ENCODE measurements at regions not wholly inside any gene's neighbourhood (a gene's known extent, or its start where the extent isn't known, plus 50 kb on each side); places are given as distances from the start of the nearest gene placed in this dataset.

DNA sequence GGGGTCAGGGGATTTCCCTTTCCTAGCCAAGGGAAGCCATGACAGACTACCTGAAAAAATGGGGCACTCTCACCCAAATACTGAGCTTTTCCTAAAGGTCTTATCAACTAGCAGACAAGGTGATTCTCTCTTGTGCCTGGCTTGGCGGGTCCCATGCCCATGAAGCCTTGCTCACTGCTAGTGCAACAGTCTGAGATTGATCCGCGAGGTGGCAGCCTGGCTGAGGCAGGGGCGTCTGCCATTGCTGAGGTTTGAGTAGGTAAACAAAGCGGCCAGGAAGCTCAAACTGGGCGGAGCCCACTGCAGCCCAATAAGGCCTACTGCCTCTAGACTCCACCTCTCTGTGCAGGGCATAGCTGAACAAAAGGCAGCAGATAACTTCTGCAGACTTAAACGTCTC, 152.6 kb upstream of the PMFBP1 start:
- H3K27ac Mint-ChIP-seq = no peak overlapping the region
- no peaks in the 10 kb centered on the region for H3K4me1 Mint-ChIP-seq (ENCODE audit: low read depth)
- no peak overlapping the region for H3K4me3 Mint-ChIP-seq
- no peaks in the 10 kb centered on the region for H3K27me3 Mint-ChIP-seq (ENCODE audit: low read depth)
- H3K36me3 Mint-ChIP-seq (ENCODE audit: insufficient read depth in 2 of 2) = peaks cover 2 to 11% of the 10 kb centered on the region in 2 donors
- H3K9me3 Mint-ChIP-seq = peaks cover 12 to 14% of the 10 kb centered on the region in 2 donors
- no peak for DNase-seq
- ATAC-seq (replicated peaks in 1 of 2) = no peak

DNA sequence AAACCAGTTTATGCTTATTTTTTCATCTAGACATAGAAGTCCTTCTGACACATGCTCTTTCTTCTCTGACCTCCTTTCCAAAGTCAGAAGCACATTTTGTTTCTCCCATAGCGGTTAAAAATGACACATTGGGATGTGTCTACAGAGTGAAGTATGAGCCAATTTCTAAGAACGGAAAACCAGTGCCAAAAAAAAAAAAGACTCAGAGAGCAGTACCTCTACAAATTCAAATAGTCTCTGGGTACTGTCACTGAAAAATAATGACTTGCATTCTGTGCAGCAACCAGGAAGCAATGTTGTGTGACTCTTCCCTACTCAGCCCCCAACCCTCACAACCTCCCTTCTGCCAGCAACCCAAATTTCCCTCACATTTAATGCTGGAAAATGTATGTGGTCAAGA, 145.5 kb upstream of the PMFBP1 start:
- ATAC-seq (replicated peaks in 1 of 2) = no peak
- no peak overlapping the region for H3K27ac Mint-ChIP-seq
- no peak for DNase-seq
- no peaks in the 10 kb centered on the region for H3K4me1 Mint-ChIP-seq (ENCODE audit: low read depth)
- H3K27me3 Mint-ChIP-seq (ENCODE audit: low read depth) = no peaks in the 10 kb centered on the region
- H3K4me3 Mint-ChIP-seq = no peak overlapping the region
- peaks cover 2 to 14% of the 10 kb centered on the region in 2 donors for H3K36me3 Mint-ChIP-seq (ENCODE audit: insufficient read depth in 2 of 2)
- peaks cover 6 to 8% of the 10 kb centered on the region in 2 donors for H3K9me3 Mint-ChIP-seq

DNA sequence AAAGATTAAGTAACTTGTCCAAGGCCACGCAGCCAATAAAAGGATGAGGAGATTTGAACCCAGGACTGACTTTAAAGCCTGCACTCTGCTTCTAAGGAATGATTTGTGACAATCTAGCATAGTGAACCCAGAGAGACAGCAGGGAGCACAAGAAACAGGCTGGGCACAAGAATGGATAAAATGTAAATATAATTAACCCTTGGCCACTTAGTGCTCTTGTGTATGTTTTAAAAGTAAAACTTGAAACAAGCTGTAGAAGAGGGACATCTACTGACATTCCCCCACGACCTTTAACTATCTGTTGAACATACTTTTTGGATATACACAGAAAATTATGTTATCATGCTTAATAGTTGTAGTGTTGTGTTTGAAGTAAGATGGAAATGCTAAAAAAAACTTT, 141.9 kb upstream of the PMFBP1 start:
- DNase-seq = no peak
- ATAC-seq (replicated peaks in 1 of 2) = no peak
- Mint-ChIP-seq H3K27me3 (ENCODE audit: low read depth) (no peaks in the 10 kb centered on the region), H3K4me3 (no peak overlapping the region), H3K4me1 (ENCODE audit: low read depth) (no peaks in the 10 kb centered on the region), H3K9me3 (peaks cover 2 to 5% of the 10 kb centered on the region in 2 donors), H3K27ac (no peak overlapping the region), H3K36me3 (ENCODE audit: insufficient read depth in 2 of 2) (peaks cover 2% of the 10 kb centered on the region in 2 donors)

DNA sequence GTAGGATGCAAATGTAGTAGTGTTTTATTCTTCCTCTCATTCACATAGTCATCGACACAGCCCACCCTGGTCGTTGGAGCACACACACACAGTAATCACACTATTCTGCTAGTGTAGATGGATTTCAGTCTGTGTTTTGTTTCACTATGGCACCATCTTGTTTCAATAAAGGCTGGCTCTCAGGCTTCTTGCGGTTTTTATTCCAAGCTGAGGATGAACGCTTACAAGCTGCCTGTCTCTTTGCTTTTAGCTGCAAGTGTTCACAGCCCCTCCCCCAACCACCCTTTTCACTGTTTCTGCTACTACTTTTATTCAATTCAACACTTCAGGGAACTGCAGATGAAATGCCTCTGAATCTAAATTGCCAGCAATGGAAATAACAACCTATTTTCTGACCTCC, 140.9 kb upstream of the PMFBP1 start:
- H3K9me3 Mint-ChIP-seq = peaks cover 2 to 4% of the 10 kb centered on the region in 2 donors
- DNase-seq (no peak), ATAC-seq (replicated peaks in 1 of 2) (no peak)
- H3K27ac Mint-ChIP-seq = no peak overlapping the region
- no peaks in the 10 kb centered on the region for H3K27me3 Mint-ChIP-seq (ENCODE audit: low read depth)
- no peaks in the 10 kb centered on the region for H3K36me3 Mint-ChIP-seq (ENCODE audit: insufficient read depth in 2 of 2)
- H3K4me1 Mint-ChIP-seq (ENCODE audit: low read depth) = no peaks in the 10 kb centered on the region
- H3K4me3 Mint-ChIP-seq = no peak overlapping the region

DNA sequence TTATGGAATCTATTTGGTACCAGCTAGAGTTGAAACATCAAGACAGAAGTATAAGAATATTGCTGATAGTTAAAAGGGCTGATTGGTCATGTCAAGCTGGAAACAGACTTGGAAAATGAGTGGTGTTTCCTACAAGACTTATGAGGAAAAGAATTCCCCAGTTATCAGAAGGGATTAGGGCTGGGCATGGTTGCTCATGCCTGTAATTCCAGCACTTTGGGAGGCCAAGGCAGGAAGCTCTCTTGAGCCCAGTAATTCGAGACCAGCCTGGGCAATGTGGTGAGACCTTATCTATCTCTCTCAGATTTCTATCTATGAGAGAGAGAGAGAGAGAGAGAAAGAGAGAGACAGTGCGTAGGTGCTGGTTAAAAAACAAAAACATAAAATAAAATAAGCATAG, 139.5 kb upstream of the PMFBP1 start:
- DNase-seq = no peak
- no peaks in the 10 kb centered on the region for H3K4me1 Mint-ChIP-seq (ENCODE audit: low read depth)
- no peaks in the 10 kb centered on the region for H3K27me3 Mint-ChIP-seq (ENCODE audit: low read depth)
- no peaks in the 10 kb centered on the region for H3K36me3 Mint-ChIP-seq (ENCODE audit: insufficient read depth in 2 of 2)
- no peak for ATAC-seq (replicated peaks in 1 of 2)
- H3K4me3 Mint-ChIP-seq = no peak overlapping the region
- H3K27ac Mint-ChIP-seq = no peak overlapping the region
- peaks cover 2 to 4% of the 10 kb centered on the region in 2 donors for H3K9me3 Mint-ChIP-seq

DNA sequence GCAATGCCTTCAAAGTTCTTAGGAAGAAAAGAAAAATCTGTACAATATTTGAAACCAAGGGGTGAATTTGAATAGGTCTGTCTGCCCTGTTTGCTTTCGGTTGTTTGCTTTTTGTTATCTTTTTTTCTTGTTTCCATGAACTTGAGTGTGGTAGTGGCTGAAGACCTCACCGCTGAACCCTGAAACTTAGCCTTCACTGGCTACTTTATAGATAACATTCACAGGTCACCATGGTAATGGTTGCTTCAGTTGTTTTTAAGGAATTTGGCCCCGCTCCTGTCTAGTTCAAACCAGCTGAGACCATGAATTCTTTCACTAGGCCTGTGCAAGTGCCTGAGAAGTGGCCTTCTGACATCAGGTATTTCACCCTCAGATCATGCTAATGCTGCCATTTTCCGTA, 137.0 kb upstream of the PMFBP1 start:
- no peak overlapping the region for H3K4me3 Mint-ChIP-seq
- no peaks in the 10 kb centered on the region for H3K36me3 Mint-ChIP-seq (ENCODE audit: insufficient read depth in 2 of 2)
- no peaks in the 10 kb centered on the region for H3K4me1 Mint-ChIP-seq (ENCODE audit: low read depth)
- DNase-seq = no peak
- H3K9me3 Mint-ChIP-seq = peaks cover 5 to 6% of the 10 kb centered on the region in 2 donors
- ATAC-seq (replicated peaks in 1 of 2) = no peak
- H3K27me3 Mint-ChIP-seq (ENCODE audit: low read depth) = no peaks in the 10 kb centered on the region
- H3K27ac Mint-ChIP-seq = no peak overlapping the region

DNA sequence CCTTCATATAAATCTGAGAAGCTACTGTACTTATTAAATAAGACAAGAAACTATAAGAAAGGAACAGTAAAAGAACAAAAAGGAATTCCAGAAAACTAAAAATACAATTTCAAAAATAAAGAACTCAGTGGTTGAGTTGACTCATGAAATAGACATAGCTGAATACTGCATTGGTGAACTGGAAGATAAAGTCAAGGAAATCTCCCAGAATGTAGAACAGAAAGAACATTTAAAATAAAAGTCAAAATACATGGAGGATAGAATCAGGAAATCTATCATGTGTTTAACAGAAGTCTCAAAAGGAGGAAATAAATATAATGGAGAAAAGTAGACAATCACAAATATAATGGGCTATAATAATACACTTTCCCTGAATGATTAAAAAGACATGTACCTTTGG, 136.4 kb upstream of the PMFBP1 start:
- DNase-seq = no peak
- H3K27me3 Mint-ChIP-seq (ENCODE audit: low read depth) = no peaks in the 10 kb centered on the region
- no peak for ATAC-seq (replicated peaks in 1 of 2)
- no peak overlapping the region for H3K4me3 Mint-ChIP-seq
- peaks cover 0 to 1% of the 10 kb centered on the region in 2 donors for H3K36me3 Mint-ChIP-seq (ENCODE audit: insufficient read depth in 2 of 2)
- no peak overlapping the region for H3K27ac Mint-ChIP-seq
- peaks cover 5 to 6% of the 10 kb centered on the region in 2 donors for H3K9me3 Mint-ChIP-seq
- H3K4me1 Mint-ChIP-seq (ENCODE audit: low read depth) = no peaks in the 10 kb centered on the region

DNA sequence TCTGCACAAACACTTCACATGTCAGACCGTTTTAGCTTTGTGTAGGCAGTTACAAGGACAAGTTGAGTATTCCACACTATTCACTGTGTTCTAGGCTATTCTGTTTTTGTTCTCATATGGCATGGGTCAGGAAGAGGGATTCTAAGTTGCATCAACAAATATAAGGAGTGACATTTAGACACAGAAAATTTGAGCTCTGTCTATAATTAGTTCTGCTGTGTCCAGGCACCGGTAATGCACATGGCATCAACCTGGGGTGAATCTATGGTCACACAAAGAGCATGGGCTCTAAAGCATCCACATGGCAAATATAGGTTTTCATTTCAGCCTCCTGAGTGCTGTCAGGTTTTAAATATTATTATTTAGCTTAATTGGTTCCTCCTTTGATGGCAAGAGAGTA, 130.4 kb upstream of the PMFBP1 start:
- no peaks in the 10 kb centered on the region for H3K4me1 Mint-ChIP-seq (ENCODE audit: low read depth)
- ATAC-seq (replicated peaks in 1 of 2) (no peak), DNase-seq (no peak)
- H3K27me3 Mint-ChIP-seq (ENCODE audit: low read depth) = no peaks in the 10 kb centered on the region
- H3K4me3 Mint-ChIP-seq = no peak overlapping the region
- peaks cover 0 to 1% of the 10 kb centered on the region in 2 donors for H3K36me3 Mint-ChIP-seq (ENCODE audit: insufficient read depth in 2 of 2)
- H3K9me3 Mint-ChIP-seq = peaks cover 2 to 3% of the 10 kb centered on the region in 2 donors
- H3K27ac Mint-ChIP-seq = no peak overlapping the region

DNA sequence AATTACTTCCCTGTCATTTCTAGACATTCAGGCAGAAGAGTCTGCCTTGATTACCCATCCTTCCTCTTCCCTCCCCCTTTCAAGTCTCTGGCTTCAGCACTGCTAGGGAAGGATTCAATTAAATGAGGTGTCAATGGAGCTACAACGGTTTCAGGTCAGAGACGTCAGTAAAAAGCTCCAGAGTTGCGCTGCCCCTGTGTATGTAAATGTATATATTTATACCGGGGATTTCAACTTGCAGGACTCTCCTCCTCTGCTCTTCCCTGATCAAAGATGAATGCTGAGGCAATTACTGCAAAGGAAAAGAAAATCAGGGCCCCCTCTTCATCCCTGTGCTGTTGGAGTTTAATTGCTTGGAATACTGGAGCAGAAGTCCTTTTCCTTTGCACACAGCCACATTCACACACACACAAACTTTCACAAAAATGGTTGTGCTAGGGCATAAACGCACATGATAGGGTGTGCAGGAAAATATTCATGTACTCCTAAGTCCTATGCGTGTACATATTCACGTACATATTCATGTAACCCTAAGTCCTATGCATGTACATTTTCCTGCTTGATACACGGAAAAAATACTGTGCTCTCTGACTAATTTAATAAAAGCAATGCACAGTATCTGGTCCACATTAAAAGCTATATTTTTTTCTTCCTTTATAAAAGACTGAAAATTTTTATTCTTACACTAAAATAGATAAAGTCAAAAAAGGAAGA, 129.7 kb upstream of the PMFBP1 start:
- DNase-seq (no peak), ATAC-seq (replicated peaks in 1 of 2) (no peak)
- Mint-ChIP-seq H3K36me3 (ENCODE audit: insufficient read depth in 2 of 2) (peaks cover 0 to 1% of the 10 kb centered on the region in 2 donors), H3K27me3 (ENCODE audit: low read depth) (no peaks in the 10 kb centered on the region), H3K9me3 (peaks cover 2 to 3% of the 10 kb centered on the region in 2 donors), H3K27ac (no peak overlapping the region), H3K4me1 (ENCODE audit: low read depth) (no peaks in the 10 kb centered on the region), H3K4me3 (no peak overlapping the region)

DNA sequence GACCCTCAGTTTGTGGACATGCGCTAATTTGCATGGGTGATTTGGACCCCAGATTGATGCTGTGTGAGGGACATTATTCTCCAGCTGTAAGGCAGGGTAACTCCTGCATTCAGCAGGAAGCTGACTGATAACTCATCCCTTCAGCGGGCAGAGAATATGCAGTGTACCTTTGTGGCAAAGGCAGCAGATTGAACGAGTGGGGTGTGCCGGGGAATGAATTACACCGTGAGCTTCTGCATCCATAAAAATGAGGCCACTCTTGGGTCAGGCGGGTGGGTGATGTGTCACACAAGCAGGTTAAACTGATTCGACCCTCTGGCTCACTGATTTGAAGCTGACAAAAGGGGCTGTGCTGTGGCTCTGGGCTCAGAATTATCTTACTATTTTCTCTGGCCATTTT, 128.9 kb upstream of the PMFBP1 start:
- Mint-ChIP-seq H3K36me3 (ENCODE audit: insufficient read depth in 2 of 2) (peaks cover 0 to 1% of the 10 kb centered on the region in 2 donors), H3K9me3 (peaks cover 2 to 3% of the 10 kb centered on the region in 2 donors), H3K27me3 (ENCODE audit: low read depth) (no peaks in the 10 kb centered on the region), H3K4me1 (ENCODE audit: low read depth) (no peaks in the 10 kb centered on the region), H3K4me3 (no peak overlapping the region), H3K27ac (no peak overlapping the region)
- DNase-seq (no peak), ATAC-seq (replicated peaks in 1 of 2) (no peak)

DNA sequence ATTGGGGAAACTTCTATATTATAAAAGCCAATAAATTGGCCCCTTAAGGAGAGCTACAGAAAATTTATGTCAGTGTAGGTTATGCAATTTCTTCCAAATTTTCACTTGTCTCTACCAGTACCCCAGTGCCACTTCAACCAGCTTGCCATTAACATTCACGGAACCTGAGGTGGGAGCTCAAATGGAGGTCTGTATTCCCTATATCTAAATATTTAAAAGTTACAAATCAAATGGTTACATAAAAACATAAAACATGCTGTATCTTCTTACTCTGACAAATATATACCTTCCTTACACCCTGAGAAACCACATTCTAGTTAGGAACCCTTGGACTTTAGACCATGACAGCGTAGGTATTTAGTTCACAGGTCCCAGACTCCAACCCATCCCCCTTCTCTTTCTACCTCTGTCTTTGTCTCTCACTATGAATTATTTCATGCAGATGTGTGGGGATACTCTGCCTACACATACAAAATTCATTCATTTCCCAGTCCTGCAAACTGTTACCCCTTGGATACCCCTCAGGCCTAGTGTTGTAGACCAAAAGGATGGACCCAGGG, 127.8 kb upstream of the PMFBP1 start:
- Mint-ChIP-seq H3K27me3 (ENCODE audit: low read depth) (no peaks in the 10 kb centered on the region), H3K4me3 (no peak overlapping the region), H3K4me1 (ENCODE audit: low read depth) (no peaks in the 10 kb centered on the region), H3K36me3 (ENCODE audit: insufficient read depth in 2 of 2) (peaks cover 0 to 1% of the 10 kb centered on the region in 2 donors), H3K27ac (no peak overlapping the region), H3K9me3 (no peaks in the 10 kb centered on the region)
- ATAC-seq (replicated peaks in 1 of 2) = no peak
- DNase-seq = no peak

DNA sequence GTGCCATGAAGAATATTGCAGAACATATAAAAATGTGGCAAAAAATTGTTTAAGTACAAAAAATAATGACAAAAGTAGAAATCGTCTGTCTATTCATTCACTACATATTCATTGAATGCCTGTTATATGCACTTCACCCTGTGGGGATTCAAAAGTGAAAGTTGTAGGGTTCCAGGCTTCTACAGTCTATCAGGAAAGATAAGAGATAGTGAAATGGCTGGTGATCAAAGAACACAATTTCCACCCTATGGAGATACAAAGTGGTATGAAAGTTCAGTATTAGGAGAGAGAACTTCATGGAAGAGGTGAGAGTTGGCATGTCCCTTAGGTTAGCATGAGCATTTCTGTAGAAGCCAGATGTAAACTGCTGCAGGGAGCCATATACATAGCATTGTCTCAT, 127.0 kb upstream of the PMFBP1 start:
- H3K27ac Mint-ChIP-seq = no peak overlapping the region
- H3K36me3 Mint-ChIP-seq (ENCODE audit: insufficient read depth in 2 of 2) = peaks cover 0 to 1% of the 10 kb centered on the region in 2 donors
- no peak overlapping the region for H3K4me3 Mint-ChIP-seq
- DNase-seq (no peak), ATAC-seq (replicated peaks in 1 of 2) (no peak)
- H3K4me1 Mint-ChIP-seq (ENCODE audit: low read depth) = no peaks in the 10 kb centered on the region
- no peaks in the 10 kb centered on the region for H3K27me3 Mint-ChIP-seq (ENCODE audit: low read depth)
- no peaks in the 10 kb centered on the region for H3K9me3 Mint-ChIP-seq

DNA sequence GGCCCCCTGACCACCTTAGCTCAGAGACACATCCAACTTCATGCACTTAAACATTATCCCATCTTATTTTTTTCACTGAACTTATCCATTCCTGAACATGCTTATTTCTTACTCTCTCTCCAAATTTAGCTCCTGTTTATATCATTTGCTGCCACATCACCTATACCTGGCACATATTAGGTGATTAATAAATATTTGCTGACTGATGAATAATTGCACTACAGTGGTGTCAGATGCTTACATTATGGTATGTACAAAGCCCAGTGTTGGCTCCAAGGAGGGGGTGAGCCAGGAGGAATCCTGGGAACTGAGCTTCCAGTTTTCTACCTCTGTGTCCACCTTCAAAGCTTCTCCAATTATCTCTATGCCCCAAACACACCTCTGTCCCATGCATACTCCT, 124.0 kb upstream of the PMFBP1 start:
- Mint-ChIP-seq H3K27ac (no peak overlapping the region), H3K9me3 (no peaks in the 10 kb centered on the region), H3K27me3 (ENCODE audit: low read depth) (no peaks in the 10 kb centered on the region), H3K36me3 (ENCODE audit: insufficient read depth in 2 of 2) (no peaks in the 10 kb centered on the region), H3K4me3 (no peak overlapping the region), H3K4me1 (ENCODE audit: low read depth) (no peaks in the 10 kb centered on the region)
- ATAC-seq (replicated peaks in 1 of 2) (no peak), DNase-seq (no peak)

DNA sequence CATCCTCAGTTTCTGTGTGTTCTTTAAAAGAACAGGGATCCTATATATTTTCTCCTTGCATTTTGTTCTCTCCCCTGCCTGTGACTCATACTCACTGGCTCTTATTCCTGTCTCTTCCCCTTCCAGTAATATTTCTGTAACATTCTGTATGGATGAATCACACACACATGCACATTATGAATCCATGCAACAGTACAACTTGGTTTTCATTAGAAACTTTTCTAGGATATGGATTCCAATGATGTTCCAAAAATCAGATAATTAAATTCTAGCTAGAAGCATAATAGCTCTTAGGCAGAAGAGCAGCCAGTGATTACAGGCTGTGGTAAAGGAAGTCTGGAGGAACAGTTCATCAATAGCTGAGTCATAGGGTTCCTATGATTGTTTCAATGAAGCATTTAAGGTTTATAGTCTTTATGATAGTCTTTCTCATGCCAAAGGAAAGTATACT, 119.6 kb upstream of the PMFBP1 start:
- no peaks in the 10 kb centered on the region for H3K9me3 Mint-ChIP-seq
- no peak for ATAC-seq (replicated peaks in 1 of 2)

More for the DNA sequence above, 119.6 kb upstream of the PMFBP1 start:
- no peaks in the 10 kb centered on the region for H3K4me1 Mint-ChIP-seq (ENCODE audit: low read depth)
- no peak for DNase-seq
- no peak overlapping the region for H3K27ac Mint-ChIP-seq
- no peaks in the 10 kb centered on the region for H3K36me3 Mint-ChIP-seq (ENCODE audit: insufficient read depth in 2 of 2)
- H3K4me3 Mint-ChIP-seq = no peak overlapping the region
- H3K27me3 Mint-ChIP-seq (ENCODE audit: low read depth) = no peaks in the 10 kb centered on the region

All from activated T-cell treated with anti-CD3 and anti-CD28 coated beads, Interleukin-2, amount 50 U/mL, for 72 hours (primary cell).